ENCODE measurements at regions not wholly inside any gene's neighbourhood (a gene's known extent, or its start where the extent isn't known, plus 50 kb on each side); places are given as distances from the start of the nearest gene placed in this dataset.

- H3K9me3 ChIP-seq, result no peaks in the 10 kb centered on the region
- WGBS, 2 donors, result 63 to 72% methylated on average over 1 of the region's 1 CpG
- no peak overlapping the region for H3K27ac ChIP-seq
Observed at GRCh38 chr14:83196236-83196635, 1662.6 kb upstream of the SEL1L start.

GRCh38 chr14:83197271-83197670 is 1663.6 kb upstream of the SEL1L start:
- H3K27ac ChIP-seq, result no peak overlapping the region
- H3K9me3 ChIP-seq, result no peaks in the 10 kb centered on the region
- intact Hi-C loops (cut with DNase I), result no loop called here
- no peaks in the 10 kb centered on the region for H3K36me3 ChIP-seq
- no peaks in the 10 kb centered on the region for H3K27me3 ChIP-seq
- no peak for DNase-seq
- H3K4me1 ChIP-seq, result no peaks in the 10 kb centered on the region
- H3K4me3 ChIP-seq, result no peak overlapping the region
- 60 to 64% methylated on average over 3 of the region's 3 CpGs for WGBS, 2 donors
- TF ChIP-seq, protein P1, sequence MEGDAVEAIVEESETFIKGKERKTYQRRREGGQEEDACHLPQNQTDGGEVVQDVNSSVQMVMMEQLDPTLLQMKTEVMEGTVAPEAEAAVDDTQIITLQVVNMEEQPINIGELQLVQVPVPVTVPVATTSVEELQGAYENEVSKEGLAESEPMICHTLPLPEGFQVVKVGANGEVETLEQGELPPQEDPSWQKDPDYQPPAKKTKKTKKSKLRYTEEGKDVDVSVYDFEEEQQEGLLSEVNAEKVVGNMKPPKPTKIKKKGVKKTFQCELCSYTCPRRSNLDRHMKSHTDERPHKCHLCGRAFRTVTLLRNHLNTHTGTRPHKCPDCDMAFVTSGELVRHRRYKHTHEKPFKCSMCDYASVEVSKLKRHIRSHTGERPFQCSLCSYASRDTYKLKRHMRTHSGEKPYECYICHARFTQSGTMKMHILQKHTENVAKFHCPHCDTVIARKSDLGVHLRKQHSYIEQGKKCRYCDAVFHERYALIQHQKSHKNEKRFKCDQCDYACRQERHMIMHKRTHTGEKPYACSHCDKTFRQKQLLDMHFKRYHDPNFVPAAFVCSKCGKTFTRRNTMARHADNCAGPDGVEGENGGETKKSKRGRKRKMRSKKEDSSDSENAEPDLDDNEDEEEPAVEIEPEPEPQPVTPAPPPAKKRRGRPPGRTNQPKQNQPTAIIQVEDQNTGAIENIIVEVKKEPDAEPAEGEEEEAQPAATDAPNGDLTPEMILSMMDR (IDR thresholded peaks at IDR 0.05), result no peak
- TF ChIP-seq POLR2A (IDR thresholded peaks at IDR 0.05) (no peak), EP300 (IDR thresholded peaks at IDR 0.05) (no peak), POLR2AphosphoS5 (IDR thresholded peaks at IDR 0.05) (no peak)

More at GRCh38 chr14:83196236-83196635, 1662.6 kb upstream of the SEL1L start:
- no peaks in the 10 kb centered on the region for H3K36me3 ChIP-seq
- no peak for DNase-seq
- H3K4me3 ChIP-seq, result no peak overlapping the region
- no peak for TF ChIP-seq POLR2A (IDR thresholded peaks at IDR 0.05)
- TF ChIP-seq POLR2AphosphoS5 (IDR thresholded peaks at IDR 0.05), result no peak
- TF ChIP-seq, protein P1 (IDR thresholded peaks at IDR 0.05), result no peak
- TF ChIP-seq EP300 (IDR thresholded peaks at IDR 0.05), result no peak
- no peaks in the 10 kb centered on the region for H3K27me3 ChIP-seq
- intact Hi-C loops (cut with DNase I), result no loop called here
- H3K4me1 ChIP-seq, result no peaks in the 10 kb centered on the region

DNA sequence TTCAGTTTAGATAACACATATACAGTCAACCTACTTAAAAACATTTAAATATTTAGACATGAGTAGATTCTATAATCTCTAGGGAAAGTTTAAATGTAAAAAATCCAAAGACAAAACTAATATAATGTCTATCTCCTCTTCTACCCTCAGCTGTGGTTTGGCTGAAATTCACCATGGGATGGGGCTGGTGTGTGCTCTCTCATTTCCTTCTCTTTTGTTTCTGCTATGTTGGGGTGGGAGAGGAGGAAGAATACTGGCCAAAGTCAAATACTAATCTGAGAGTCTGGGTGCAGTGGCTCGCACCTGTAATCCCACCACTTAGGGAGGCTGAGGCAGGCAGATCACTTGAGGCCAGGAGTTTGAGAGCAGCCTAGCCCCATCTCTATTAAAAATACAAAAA is 1673.9 kb upstream of the SEL1L start:
- intact Hi-C loops (cut with DNase I), result no loop called here
- Histone ChIP-seq H3K4me3 (no peak overlapping the region), H3K36me3 (no peaks in the 10 kb centered on the region), H3K4me1 (no peaks in the 10 kb centered on the region), H3K27ac (no peak overlapping the region), H3K27me3 (no peaks in the 10 kb centered on the region), H3K9me3 (no peaks in the 10 kb centered on the region)
- DNase-seq, result no peak
- 83 to 86% methylated on average over 1 of the region's 1 CpG for WGBS, 2 donors
- TF ChIP-seq, protein P1 (IDR thresholded peaks at IDR 0.05), result no peak
- TF ChIP-seq POLR2AphosphoS5 (IDR thresholded peaks at IDR 0.05) (no peak), POLR2A (IDR thresholded peaks at IDR 0.05) (no peak), EP300 (IDR thresholded peaks at IDR 0.05) (no peak)

DNA sequence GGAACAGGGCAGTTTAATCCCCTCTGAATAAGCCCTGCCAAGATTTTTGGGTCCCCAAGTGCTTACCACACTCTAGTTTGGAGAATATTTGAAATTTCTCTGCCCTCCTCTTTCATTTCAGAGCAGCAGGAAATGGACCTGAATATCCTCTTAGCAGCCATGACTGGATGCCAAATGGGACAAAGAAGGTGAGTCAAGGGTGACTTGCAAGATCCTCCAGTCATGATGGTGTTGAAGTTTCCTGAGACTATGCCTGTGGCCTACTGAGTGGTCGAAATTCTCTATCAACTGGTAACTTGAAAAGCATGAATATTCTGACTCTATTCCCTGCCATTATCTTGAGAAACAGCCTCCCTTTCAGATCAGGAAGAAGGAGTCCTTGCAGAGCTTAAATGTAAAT is 1674.7 kb upstream of the SEL1L start:
- intact Hi-C loops (cut with DNase I), result no loop called here
- WGBS, 2 donors, result 52 to 73% methylated on average over 1 of the region's 1 CpG
- no peak overlapping the region for H3K27ac ChIP-seq
- no peaks in the 10 kb centered on the region for H3K27me3 ChIP-seq
- H3K9me3 ChIP-seq, result no peaks in the 10 kb centered on the region
- no peaks in the 10 kb centered on the region for H3K36me3 ChIP-seq
- H3K4me1 ChIP-seq, result no peaks in the 10 kb centered on the region
- no peak for DNase-seq
- no peak overlapping the region for H3K4me3 ChIP-seq
- TF ChIP-seq, protein P1 (IDR thresholded peaks at IDR 0.05), result no peak
- TF ChIP-seq POLR2AphosphoS5 (IDR thresholded peaks at IDR 0.05) (no peak), POLR2A (IDR thresholded peaks at IDR 0.05) (no peak), EP300 (IDR thresholded peaks at IDR 0.05) (no peak)

DNA sequence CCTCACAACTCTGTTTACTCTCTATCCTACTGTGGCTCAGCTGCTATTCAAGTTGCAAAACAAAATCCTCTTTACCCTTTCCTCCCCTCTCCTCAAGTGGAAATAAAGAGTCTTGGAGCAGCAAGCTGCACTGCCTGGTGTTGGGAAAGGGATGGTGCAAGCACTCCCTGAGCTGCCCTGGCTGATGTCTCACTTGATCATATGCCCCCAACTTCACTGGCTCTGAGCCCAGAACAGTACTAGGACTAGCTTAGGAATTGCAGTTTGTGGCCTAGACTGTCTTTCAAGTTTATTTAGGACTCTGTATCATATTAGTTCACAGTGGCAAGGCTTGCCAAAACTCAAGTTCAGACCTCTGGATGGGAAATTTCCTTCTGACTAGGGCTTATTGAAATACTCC is 1683.8 kb upstream of the SEL1L start:
- Histone ChIP-seq H3K36me3 (no peaks in the 10 kb centered on the region), H3K27me3 (no peaks in the 10 kb centered on the region), H3K27ac (no peak overlapping the region), H3K4me3 (no peak overlapping the region), H3K4me1 (no peaks in the 10 kb centered on the region), H3K9me3 (no peaks in the 10 kb centered on the region)
- DNase-seq, result no peak
- TF ChIP-seq POLR2A (IDR thresholded peaks at IDR 0.05), result no peak
- TF ChIP-seq, protein P1 (IDR thresholded peaks at IDR 0.05), result no peak
- TF ChIP-seq POLR2AphosphoS5 (IDR thresholded peaks at IDR 0.05), result no peak
- TF ChIP-seq EP300 (IDR thresholded peaks at IDR 0.05), result no peak
- intact Hi-C loops (cut with DNase I), result no loop called here

Data from sigmoid colon (tissue), 6 donors.